Endothelial cell of umbilical vein (primary cell): ENCODE measurements at regions not wholly inside any gene's neighbourhood (a gene's known extent, or its start where the extent isn't known, plus 50 kb on each side); places are given as distances from the start of the nearest gene placed in this dataset.

Source experiments
- EZH2 ChIP-seq: IDR thresholded peaks from 2 replicates; pipeline ENCODE4 v1.6.1; 2012; ENCODE audit warnings: borderline replicate concordance, low read depth, mild to moderate bottlenecking, moderate library complexity, low read length, inconsistent platforms; ENCODE audit not compliant: severe bottlenecking
- MYC ChIP-seq: IDR thresholded peaks from one replicate; pipeline ENCODE4 v1.6.1; 2011; ENCODE audit warnings: mild to moderate bottlenecking, low read depth, low read length
- POLR2A ChIP-seq: IDR thresholded peaks from 2 replicates; pipeline ENCODE4 v1.6.1; 2012; ENCODE audit warnings: low read depth, mild to moderate bottlenecking, control low read depth, low read length
- POLR2AphosphoS5 ChIP-seq: IDR thresholded peaks from 2 replicates; pipeline ENCODE4 v1.6.1; 2012; ENCODE audit warnings: low read depth, mild to moderate bottlenecking, control low read depth, low read length, moderate library complexity; ENCODE audit not compliant: insufficient read depth
- TF ChIP-seq, protein P1 (sequence below), 2 donors: IDR thresholded peaks; 1 replicate in 1 of 2; 2 replicates in 1 of 2; pipeline ENCODE4 v1.5.1; 2011; ENCODE audit warnings: low read length in 2 of 2, mild to moderate bottlenecking in 2 of 2, moderate library complexity in 2 of 2, control low read depth in 1 of 2, inconsistent platforms in 1 of 2, low read depth in 1 of 2; ENCODE audit not compliant: insufficient read depth in 1 of 2; ENCODE audit errors: extremely low read depth in 1 of 2

DNA sequence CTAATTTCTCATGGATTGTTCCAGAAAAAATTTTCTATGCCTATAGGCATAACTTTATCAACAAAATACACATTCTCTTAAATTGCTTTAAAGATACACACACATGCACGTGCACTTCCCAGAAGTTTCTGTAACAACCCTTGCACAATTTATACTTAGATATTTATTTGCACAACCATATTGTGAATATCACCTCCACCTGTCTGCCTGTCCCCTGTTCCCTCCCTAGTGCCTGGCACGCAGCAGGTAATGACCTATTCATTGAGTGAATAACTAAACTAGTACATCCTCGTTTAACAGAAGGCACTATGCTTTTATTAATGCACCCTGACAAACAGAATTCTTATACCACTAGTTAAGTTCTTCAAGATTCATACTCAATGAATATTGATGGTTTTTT lies 198.9 kb downstream of the BCAS1 start:
- TF ChIP-seq, protein P1, sequence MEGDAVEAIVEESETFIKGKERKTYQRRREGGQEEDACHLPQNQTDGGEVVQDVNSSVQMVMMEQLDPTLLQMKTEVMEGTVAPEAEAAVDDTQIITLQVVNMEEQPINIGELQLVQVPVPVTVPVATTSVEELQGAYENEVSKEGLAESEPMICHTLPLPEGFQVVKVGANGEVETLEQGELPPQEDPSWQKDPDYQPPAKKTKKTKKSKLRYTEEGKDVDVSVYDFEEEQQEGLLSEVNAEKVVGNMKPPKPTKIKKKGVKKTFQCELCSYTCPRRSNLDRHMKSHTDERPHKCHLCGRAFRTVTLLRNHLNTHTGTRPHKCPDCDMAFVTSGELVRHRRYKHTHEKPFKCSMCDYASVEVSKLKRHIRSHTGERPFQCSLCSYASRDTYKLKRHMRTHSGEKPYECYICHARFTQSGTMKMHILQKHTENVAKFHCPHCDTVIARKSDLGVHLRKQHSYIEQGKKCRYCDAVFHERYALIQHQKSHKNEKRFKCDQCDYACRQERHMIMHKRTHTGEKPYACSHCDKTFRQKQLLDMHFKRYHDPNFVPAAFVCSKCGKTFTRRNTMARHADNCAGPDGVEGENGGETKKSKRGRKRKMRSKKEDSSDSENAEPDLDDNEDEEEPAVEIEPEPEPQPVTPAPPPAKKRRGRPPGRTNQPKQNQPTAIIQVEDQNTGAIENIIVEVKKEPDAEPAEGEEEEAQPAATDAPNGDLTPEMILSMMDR (IDR thresholded peaks at IDR 0.05; ENCODE audit: extremely low read depth in 1 of 2, insufficient read depth in 1 of 2, low read depth in 1 of 2, low read length in 2 of 2): no peak
- TF ChIP-seq EZH2: no peak
- TF ChIP-seq POLR2AphosphoS5: no peak
- no peak for TF ChIP-seq POLR2A
- no peak for TF ChIP-seq MYC
